ENCODE measurements at regions not wholly inside any gene's neighbourhood (a gene's known extent, or its start where the extent isn't known, plus 50 kb on each side); places are given as distances from the start of the nearest gene placed in this dataset.

DNA sequence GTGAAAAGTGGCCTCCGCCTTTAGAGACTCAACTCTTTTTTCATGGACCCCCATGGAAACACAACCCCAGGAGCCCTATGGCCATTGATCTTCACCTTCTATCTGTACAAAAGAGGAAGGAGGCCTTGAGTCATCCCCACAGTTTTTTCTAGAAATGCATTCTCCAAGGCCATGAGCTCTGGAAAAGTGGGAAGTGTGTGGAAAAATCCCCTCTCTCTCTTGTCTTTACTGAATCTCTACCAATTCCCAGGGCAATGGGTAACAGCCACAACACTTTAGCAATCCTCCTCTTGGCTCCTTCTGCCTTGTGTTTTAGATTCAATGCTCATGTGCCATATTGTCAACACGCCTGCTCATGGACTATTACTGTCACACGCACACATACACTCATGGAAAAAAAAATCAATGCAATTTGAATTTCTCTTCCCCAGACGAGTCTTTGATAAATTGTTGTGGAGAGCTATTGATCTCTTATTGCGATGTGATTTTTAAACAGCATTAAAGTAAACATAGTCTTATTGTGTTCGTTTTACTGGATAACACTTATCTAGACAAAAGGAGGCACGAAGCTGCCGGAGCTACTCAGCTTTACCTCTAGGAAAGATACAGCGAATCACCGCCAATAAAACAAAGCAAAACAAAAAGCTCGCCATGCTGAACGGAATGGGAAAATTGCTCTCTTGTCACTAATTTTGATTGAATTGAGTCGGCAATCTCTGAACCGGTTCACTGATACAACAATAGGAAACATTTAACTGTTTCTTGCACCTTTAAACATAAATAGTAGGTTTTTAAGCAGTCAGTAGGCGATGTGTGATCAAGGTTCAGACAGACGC is 260.3 kb downstream of the VRK1 start:
- Histone ChIP-seq H3K9ac (ENCODE audit: low read length in 3 of 3) (no peak overlapping the region), H3K4me1 (ENCODE audit: control insufficient read depth in 2 of 3, insufficient read depth in 2 of 3, low read depth in 1 of 3, low read length in 3 of 3) (no peaks in the 10 kb centered on the region), H3K27ac (ENCODE audit: low read depth in 2 of 2, low read length in 2 of 2) (no peak overlapping the region), H3K4me3 (ENCODE audit: low read length in 3 of 3) (no peak overlapping the region), H3K36me3 (ENCODE audit: control insufficient read depth in 2 of 3, insufficient read depth in 3 of 3, low read length in 3 of 3) (no peaks in the 10 kb centered on the region), H3K27me3 (ENCODE audit: control insufficient read depth, insufficient read depth, low read length) (no peaks in the 10 kb centered on the region), H3K9me3 (ENCODE audit: control insufficient read depth in 2 of 3, insufficient read depth in 1 of 3, low read length in 3 of 3) (no peaks in the 10 kb centered on the region)
- no peak for DNase-seq
- intact Hi-C loops (cut with DNase I), result no loop called here
- TF ChIP-seq CTCF (IDR thresholded peaks at IDR 0.05; ENCODE audit: borderline replicate concordance, extremely low read depth, insufficient read depth), result no peak
- FAIRE-seq, result no peak

DNA sequence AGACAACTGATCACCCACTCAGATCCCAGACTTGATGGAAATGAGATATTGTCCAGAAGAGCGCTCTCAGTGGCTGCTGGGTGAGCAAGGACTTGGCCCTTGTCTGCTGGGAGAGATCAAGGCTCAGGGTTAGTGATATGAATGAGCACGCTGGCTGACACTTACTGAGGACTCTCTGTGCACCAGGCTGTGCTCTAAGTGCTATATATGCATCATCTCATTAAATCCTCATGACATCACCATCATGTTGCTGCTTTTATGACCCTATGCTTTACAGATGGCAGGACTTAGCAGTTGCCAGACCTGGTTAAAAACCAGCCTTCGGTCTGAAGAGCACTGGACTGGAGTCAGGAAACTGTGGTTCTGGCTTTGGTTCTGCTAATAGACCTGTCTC is 260.9 kb downstream of the VRK1 start:
- FAIRE-seq (no peak), DNase-seq (no peak)
- Histone ChIP-seq H3K4me1 (ENCODE audit: control insufficient read depth in 2 of 3, insufficient read depth in 2 of 3, low read depth in 1 of 3, low read length in 3 of 3) (no peaks in the 10 kb centered on the region), H3K4me3 (ENCODE audit: low read length in 3 of 3) (no peak overlapping the region), H3K9ac (ENCODE audit: low read length in 3 of 3) (no peak overlapping the region), H3K27ac (ENCODE audit: low read depth in 2 of 2, low read length in 2 of 2) (no peak overlapping the region), H3K9me3 (ENCODE audit: control insufficient read depth in 2 of 3, insufficient read depth in 1 of 3, low read length in 3 of 3) (no peaks in the 10 kb centered on the region), H3K27me3 (ENCODE audit: control insufficient read depth, insufficient read depth, low read length) (no peaks in the 10 kb centered on the region), H3K36me3 (ENCODE audit: control insufficient read depth in 2 of 3, insufficient read depth in 3 of 3, low read length in 3 of 3) (no peaks in the 10 kb centered on the region)
- TF ChIP-seq CTCF (IDR thresholded peaks at IDR 0.05; ENCODE audit: borderline replicate concordance, extremely low read depth, insufficient read depth), result no peak
- intact Hi-C loops (cut with DNase I), result no loop called here

DNA sequence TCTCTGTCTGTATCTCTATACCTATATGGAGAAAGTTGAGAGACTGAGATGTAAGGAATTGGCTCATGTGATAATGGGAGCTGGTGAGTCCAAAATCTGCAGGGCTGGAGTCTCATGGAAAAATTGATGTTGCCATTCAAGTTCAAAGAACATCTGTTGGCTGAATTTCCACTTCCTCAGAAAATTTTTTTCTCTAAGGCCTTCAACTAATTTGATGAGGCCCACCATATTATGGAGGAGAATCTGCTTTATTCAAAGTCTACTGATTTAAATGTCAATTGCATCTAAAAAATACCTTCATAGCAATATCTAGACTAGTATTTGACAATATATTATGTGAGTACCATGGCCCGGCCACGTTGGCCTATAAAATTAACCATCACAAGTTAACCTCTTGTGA is 261.4 kb downstream of the VRK1 start:
- Histone ChIP-seq H3K4me3 (ENCODE audit: low read length in 3 of 3) (no peak overlapping the region), H3K9ac (ENCODE audit: low read length in 3 of 3) (no peak overlapping the region)

More for the DNA sequence above, 261.4 kb downstream of the VRK1 start:
- Histone ChIP-seq H3K27ac (ENCODE audit: low read depth in 2 of 2, low read length in 2 of 2) (no peak overlapping the region), H3K36me3 (ENCODE audit: control insufficient read depth in 2 of 3, insufficient read depth in 3 of 3, low read length in 3 of 3) (no peaks in the 10 kb centered on the region), H3K9me3 (ENCODE audit: control insufficient read depth in 2 of 3, insufficient read depth in 1 of 3, low read length in 3 of 3) (no peaks in the 10 kb centered on the region), H3K27me3 (ENCODE audit: control insufficient read depth, insufficient read depth, low read length) (no peaks in the 10 kb centered on the region), H3K4me1 (ENCODE audit: control insufficient read depth in 2 of 3, insufficient read depth in 2 of 3, low read depth in 1 of 3, low read length in 3 of 3) (no peaks in the 10 kb centered on the region)
- FAIRE-seq, result no peak
- no peak for DNase-seq
- no peak for TF ChIP-seq CTCF (IDR thresholded peaks at IDR 0.05; ENCODE audit: borderline replicate concordance, extremely low read depth, insufficient read depth)
- intact Hi-C loops (cut with DNase I), result no loop called here

Data from kidney (tissue), 13 donors.